ENCODE measurements at regions not wholly inside any gene's neighbourhood (a gene's known extent, or its start where the extent isn't known, plus 50 kb on each side); places are given as distances from the start of the nearest gene placed in this dataset.

GRCh38 chr4:114497116-114497515 is 101.5 kb upstream of the UGT8 start:
- in situ Hi-C loops (cut with MboI; ENCODE audit: low pct_ligation_motif_present in 1 of 4, low pct_unique_long_range_greater_than_20kb in 1 of 4, low sequenced_read_pairs in 3 of 4) (no loop called here), intact Hi-C loops (cut with DNase I; ENCODE audit: low total_unique reads) (no loop called here)
- no peaks in the 10 kb centered on the region for H3K36me3 ChIP-seq
- H3K9me3 ChIP-seq = peaks cover 0 to 4% of the 10 kb centered on the region in 2 donors
- no peaks in the 10 kb centered on the region for H3K27me3 ChIP-seq
- H3K27ac ChIP-seq = no peak overlapping the region
- DNase-seq = no peak
- TF ChIP-seq CTCF (IDR thresholded peaks at IDR 0.05) = no peak
- no peak for TF ChIP-seq POLR2AphosphoS5 (IDR thresholded peaks at IDR 0.05)
- TF ChIP-seq EP300 (IDR thresholded peaks at IDR 0.05; ENCODE audit: low read depth) = no peak
- no peak for TF ChIP-seq POLR2A (IDR thresholded peaks at IDR 0.05)
- H3K4me3 ChIP-seq = no peak overlapping the region
- H3K4me1 ChIP-seq = no peaks in the 10 kb centered on the region

GRCh38 chr4:114509340-114509739 is 89.3 kb upstream of the UGT8 start:
- Histone ChIP-seq H3K4me1 (no peaks in the 10 kb centered on the region), H3K27ac (no peak overlapping the region), H3K4me3 (no peak overlapping the region), H3K36me3 (no peaks in the 10 kb centered on the region), H3K27me3 (no peaks in the 10 kb centered on the region), H3K9me3 (no peaks in the 10 kb centered on the region)
- in situ Hi-C loops (cut with MboI; ENCODE audit: low pct_ligation_motif_present in 1 of 4, low pct_unique_long_range_greater_than_20kb in 1 of 4, low sequenced_read_pairs in 3 of 4) (no loop called here), intact Hi-C loops (cut with DNase I; ENCODE audit: low total_unique reads) (no loop called here)
- DNase-seq = no peak
- TF ChIP-seq POLR2A (IDR thresholded peaks at IDR 0.05) = no peak
- no peak for TF ChIP-seq POLR2AphosphoS5 (IDR thresholded peaks at IDR 0.05)
- TF ChIP-seq CTCF (IDR thresholded peaks at IDR 0.05) = no peak
- TF ChIP-seq EP300 (IDR thresholded peaks at IDR 0.05; ENCODE audit: low read depth) = no peak

- no peaks in the 10 kb centered on the region for H3K27me3 ChIP-seq
- H3K4me1 ChIP-seq = no peaks in the 10 kb centered on the region
- intact Hi-C loops (cut with DNase I; ENCODE audit: low total_unique reads) (no loop called here), in situ Hi-C loops (cut with MboI; ENCODE audit: low pct_ligation_motif_present in 1 of 4, low pct_unique_long_range_greater_than_20kb in 1 of 4, low sequenced_read_pairs in 3 of 4) (no loop called here)
- no peak overlapping the region for H3K27ac ChIP-seq
- TF ChIP-seq POLR2A (IDR thresholded peaks at IDR 0.05) (no peak), POLR2AphosphoS5 (IDR thresholded peaks at IDR 0.05) (no peak), CTCF (IDR thresholded peaks at IDR 0.05) (no peak), EP300 (IDR thresholded peaks at IDR 0.05; ENCODE audit: low read depth) (no peak)
- H3K36me3 ChIP-seq = no peaks in the 10 kb centered on the region
- no peak overlapping the region for H3K4me3 ChIP-seq
- no peak for DNase-seq
- H3K9me3 ChIP-seq = no peaks in the 10 kb centered on the region
- WGBS, 2 donors (ENCODE audit: low coverage in 1 of 2) = 73 to 94% methylated on average over 3 of the region's 3 CpGs
Observed at GRCh38 chr4:114512595-114513295, 85.9 kb upstream of the UGT8 start.

GRCh38 chr4:114519368-114519767 is 79.2 kb upstream of the UGT8 start:
- intact Hi-C loops (cut with DNase I; ENCODE audit: low total_unique reads) (no loop called here), in situ Hi-C loops (cut with MboI; ENCODE audit: low pct_ligation_motif_present in 1 of 4, low pct_unique_long_range_greater_than_20kb in 1 of 4, low sequenced_read_pairs in 3 of 4) (no loop called here)
- WGBS, 2 donors (ENCODE audit: low coverage in 1 of 2) = 67 to 86% methylated on average over 2 of the region's 2 CpGs
- no peak overlapping the region for H3K4me3 ChIP-seq
- no peak overlapping the region for H3K27ac ChIP-seq
- no peaks in the 10 kb centered on the region for H3K36me3 ChIP-seq
- DNase-seq = no peak
- no peaks in the 10 kb centered on the region for H3K27me3 ChIP-seq
- peaks cover 0 to 5% of the 10 kb centered on the region in 2 donors for H3K9me3 ChIP-seq
- no peaks in the 10 kb centered on the region for H3K4me1 ChIP-seq
- TF ChIP-seq POLR2AphosphoS5 (IDR thresholded peaks at IDR 0.05) = no peak
- TF ChIP-seq EP300 (IDR thresholded peaks at IDR 0.05; ENCODE audit: low read depth) = no peak
- TF ChIP-seq CTCF (IDR thresholded peaks at IDR 0.05) = no peak
- TF ChIP-seq POLR2A (IDR thresholded peaks at IDR 0.05) = no peak

Measured in transverse colon (tissue), 4 donors.